ENCODE measurements at regions not wholly inside any gene's neighbourhood (a gene's known extent, or its start where the extent isn't known, plus 50 kb on each side); places are given as distances from the start of the nearest gene placed in this dataset.

DNA sequence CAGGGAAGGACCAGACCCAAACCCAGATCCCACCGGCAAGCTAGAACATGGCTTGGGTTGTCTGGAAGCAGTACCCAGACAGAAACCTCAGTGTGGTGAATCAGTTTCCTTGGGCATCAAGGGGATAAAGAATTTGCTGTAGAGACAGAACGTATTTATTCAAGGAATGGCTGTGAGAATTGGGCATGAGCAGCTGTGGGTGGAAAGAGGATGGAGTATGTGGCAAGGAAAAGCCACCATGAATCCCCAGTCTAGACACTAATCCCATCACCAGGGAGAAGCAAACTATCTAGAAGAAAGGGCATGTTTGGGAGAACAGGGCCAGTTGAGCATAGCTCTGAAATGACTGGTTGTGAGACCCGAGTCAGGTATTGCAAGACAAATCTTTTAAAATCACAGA, 109.2 kb downstream of the TOMM20 start:
- TF ChIP-seq ZNF839 (CRISPR knock-in tag; IDR thresholded peaks at IDR 0.05; ENCODE audit: borderline replicate concordance) (no peak), EP300 (IDR thresholded peaks at IDR 0.05; ENCODE audit: low read depth in 2 of 2, low read length in 2 of 2) (no peak), EP300 (CRISPR knock-in tag; IDR thresholded peaks at IDR 0.05; ENCODE audit: borderline replicate concordance) (no peak), FOSL1 (CRISPR knock-in tag; IDR thresholded peaks at IDR 0.05; ENCODE audit: borderline replicate concordance) (no peak), SRSF1 (optimal IDR thresholded peaks at IDR 0.05; ENCODE audit: low read depth, low read length) (no peak), ZNF34 (CRISPR knock-in tag; IDR thresholded peaks at IDR 0.05; ENCODE audit: borderline replicate concordance) (no peak)
